ENCODE measurements at regions not wholly inside any gene's neighbourhood (a gene's known extent, or its start where the extent isn't known, plus 50 kb on each side); places are given as distances from the start of the nearest gene placed in this dataset.

- no peak overlapping the region for H2AFZ ChIP-seq (ENCODE audit: low read length)
- H3K9ac ChIP-seq (ENCODE audit: low read length), result no peak overlapping the region
- H3K36me3 ChIP-seq (replicated peaks; ENCODE audit: insufficient read depth, low read length), result no peaks in the 10 kb centered on the region
- no peak overlapping the region for H3K4me3 ChIP-seq (ENCODE audit: low read length)
- no peak overlapping the region for H3K4me2 ChIP-seq (ENCODE audit: low read depth, low read length)
- H3K9me3 ChIP-seq (replicated peaks; ENCODE audit: insufficient read depth, low read length), result no peaks in the 10 kb centered on the region
- no peaks in the 10 kb centered on the region for H3K79me2 ChIP-seq (ENCODE audit: low read length)
- DNase-seq, result no peak
- no peak for TF ChIP-seq EZH2phosphoT487 (IDR thresholded peaks at IDR 0.05; ENCODE audit: low read length)
- TF ChIP-seq EZH2 (optimal IDR thresholded peaks at IDR 0.05; ENCODE audit: low read depth, low read length), result no peak
- TF ChIP-seq CTCF (IDR thresholded peaks at IDR 0.05; ENCODE audit: low read length), result no peak
- H3K4me1 ChIP-seq (ENCODE audit: low read length), result no peaks in the 10 kb centered on the region
- no peak overlapping the region for H3K27ac ChIP-seq (ENCODE audit: low read length)
- peaks cover 81% of the 10 kb centered on the region for H3K27me3 ChIP-seq (replicated peaks; ENCODE audit: insufficient read depth, low read length)
- H3K9me2 ChIP-seq (replicated peaks; ENCODE audit: insufficient read depth, low read length), result no peaks in the 10 kb centered on the region
- no peaks in the 10 kb centered on the region for H3F3A ChIP-seq (ENCODE audit: insufficient read depth, low read length)
- H4K20me1 ChIP-seq (ENCODE audit: insufficient read depth, low read length), result no peaks in the 10 kb centered on the region
Observed at GRCh38 chr7:1365846-1366245, 93.4 kb downstream of the MICALL2 start.

GRCh38 chr7:1366801-1367405 is 92.4 kb downstream of the MICALL2 start:
- Histone ChIP-seq H3K79me2 (ENCODE audit: low read length) (no peaks in the 10 kb centered on the region), H3K9ac (ENCODE audit: low read length) (no peak overlapping the region), H3K4me1 (ENCODE audit: low read length) (no peaks in the 10 kb centered on the region), H3K4me3 (ENCODE audit: low read length) (no peak overlapping the region), H3K9me3 (replicated peaks; ENCODE audit: insufficient read depth, low read length) (no peaks in the 10 kb centered on the region), H3F3A (ENCODE audit: insufficient read depth, low read length) (no peaks in the 10 kb centered on the region), H3K9me2 (replicated peaks; ENCODE audit: insufficient read depth, low read length) (no peaks in the 10 kb centered on the region), H4K20me1 (ENCODE audit: insufficient read depth, low read length) (no peaks in the 10 kb centered on the region), H2AFZ (ENCODE audit: low read length) (no peak overlapping the region), H3K4me2 (ENCODE audit: low read depth, low read length) (no peak overlapping the region), H3K27ac (ENCODE audit: low read length) (no peak overlapping the region), H3K27me3 (replicated peaks; ENCODE audit: insufficient read depth, low read length) (peaks cover 79% of the 10 kb centered on the region), H3K36me3 (replicated peaks; ENCODE audit: insufficient read depth, low read length) (no peaks in the 10 kb centered on the region)
- no peak for TF ChIP-seq CTCF (IDR thresholded peaks at IDR 0.05; ENCODE audit: low read length)
- TF ChIP-seq EZH2phosphoT487 (IDR thresholded peaks at IDR 0.05; ENCODE audit: low read length), result no peak
- no peak for TF ChIP-seq EZH2 (optimal IDR thresholded peaks at IDR 0.05; ENCODE audit: low read depth, low read length)
- DNase-seq, result no peak

GRCh38 chr7:1367501-1368183 is 91.6 kb downstream of the MICALL2 start:
- Histone ChIP-seq H3F3A (ENCODE audit: insufficient read depth, low read length) (no peaks in the 10 kb centered on the region), H3K27me3 (replicated peaks; ENCODE audit: insufficient read depth, low read length) (peaks cover 80% of the 10 kb centered on the region), H3K79me2 (ENCODE audit: low read length) (no peaks in the 10 kb centered on the region), H3K4me3 (ENCODE audit: low read length) (no peak overlapping the region), H3K36me3 (replicated peaks; ENCODE audit: insufficient read depth, low read length) (no peaks in the 10 kb centered on the region), H2AFZ (ENCODE audit: low read length) (no peak overlapping the region), H3K9me3 (replicated peaks; ENCODE audit: insufficient read depth, low read length) (no peaks in the 10 kb centered on the region), H3K4me2 (ENCODE audit: low read depth, low read length) (no peak overlapping the region), H3K9me2 (replicated peaks; ENCODE audit: insufficient read depth, low read length) (no peaks in the 10 kb centered on the region), H3K9ac (ENCODE audit: low read length) (no peak overlapping the region), H3K27ac (ENCODE audit: low read length) (no peak overlapping the region), H4K20me1 (ENCODE audit: insufficient read depth, low read length) (no peaks in the 10 kb centered on the region), H3K4me1 (ENCODE audit: low read length) (no peaks in the 10 kb centered on the region)
- no peak for DNase-seq
- no peak for TF ChIP-seq EZH2phosphoT487 (IDR thresholded peaks at IDR 0.05; ENCODE audit: low read length)
- TF ChIP-seq EZH2 (optimal IDR thresholded peaks at IDR 0.05; ENCODE audit: low read depth, low read length), result no peak
- no peak for TF ChIP-seq CTCF (IDR thresholded peaks at IDR 0.05; ENCODE audit: low read length)
